Type B pancreatic cell (in vitro differentiated cells): ENCODE measurements at regions not wholly inside any gene's neighbourhood (a gene's known extent, or its start where the extent isn't known, plus 50 kb on each side); places are given as distances from the start of the nearest gene placed in this dataset.

Source experiments
- DNase-seq: peaks from one replicate; pipeline ENCODE4 v3.0.0; 2021; ENCODE audit warnings: mixed read lengths; ENCODE audit not compliant: unreplicated experiment; ENCODE audit errors: extremely low spot score
- H3K27ac Mint-ChIP-seq: 2 replicates; pipeline ENCODE4 v1.8.0; 2021; ENCODE audit warnings: mild to moderate bottlenecking, mixed read lengths
- H3K27me3 Mint-ChIP-seq: 2 replicates; pipeline ENCODE4 v1.8.0; 2021; ENCODE audit warnings: mixed read lengths
- H3K36me3 Mint-ChIP-seq: 2 replicates; pipeline ENCODE4 v1.8.0; 2021; ENCODE audit warnings: mixed read lengths
- H3K4me1 Mint-ChIP-seq: one replicate; pipeline ENCODE4 v1.8.0; 2021; ENCODE audit warnings: mixed read lengths; ENCODE audit not compliant: unreplicated experiment
- H3K4me3 Mint-ChIP-seq: 2 replicates; pipeline ENCODE4 v1.8.0; 2021; ENCODE audit warnings: mild to moderate bottlenecking, mixed read lengths
- H3K9me3 Mint-ChIP-seq: 2 replicates; pipeline ENCODE4 v1.8.0; 2021; ENCODE audit warnings: mixed read lengths
- CTCF ChIP-seq: fragments of 200-600 bp; sonication (generic); conservative IDR thresholded peaks from 2 replicates; pipeline ENCODE4 v1.5.0; 2021; ENCODE audit warnings: antibody characterized with exemption, mild to moderate bottlenecking

- no peak overlapping the region for H3K4me3 Mint-ChIP-seq
- no peaks in the 10 kb centered on the region for H3K36me3 Mint-ChIP-seq
- H3K27me3 Mint-ChIP-seq, result peaks cover 23% of the 10 kb centered on the region
- H3K27ac Mint-ChIP-seq, result no peak overlapping the region
- no peaks in the 10 kb centered on the region for H3K4me1 Mint-ChIP-seq
- no peak for DNase-seq
- H3K9me3 Mint-ChIP-seq, result peaks cover 5% of the 10 kb centered on the region
- no peak for TF ChIP-seq CTCF
Measured at GRCh38 chr2:118403658-118404451, 315.6 kb downstream of the INSIG2 start.

GRCh38 chr2:118388771-118389170 is 300.5 kb downstream of the INSIG2 start:
- Mint-ChIP-seq H3K27ac (no peak overlapping the region), H3K9me3 (no peaks in the 10 kb centered on the region), H3K36me3 (no peaks in the 10 kb centered on the region), H3K27me3 (peaks cover 20% of the 10 kb centered on the region), H3K4me1 (no peaks in the 10 kb centered on the region), H3K4me3 (no peak overlapping the region)
- DNase-seq, result no peak
- TF ChIP-seq CTCF, result no peak

GRCh38 chr2:118387509-118387908 is 299.2 kb downstream of the INSIG2 start:
- Mint-ChIP-seq H3K4me1 (no peaks in the 10 kb centered on the region), H3K4me3 (no peak overlapping the region), H3K27me3 (peaks cover 19% of the 10 kb centered on the region), H3K9me3 (peaks cover 3% of the 10 kb centered on the region), H3K36me3 (no peaks in the 10 kb centered on the region), H3K27ac (no peak overlapping the region)
- no peak for TF ChIP-seq CTCF
- DNase-seq, result no peak

DNA sequence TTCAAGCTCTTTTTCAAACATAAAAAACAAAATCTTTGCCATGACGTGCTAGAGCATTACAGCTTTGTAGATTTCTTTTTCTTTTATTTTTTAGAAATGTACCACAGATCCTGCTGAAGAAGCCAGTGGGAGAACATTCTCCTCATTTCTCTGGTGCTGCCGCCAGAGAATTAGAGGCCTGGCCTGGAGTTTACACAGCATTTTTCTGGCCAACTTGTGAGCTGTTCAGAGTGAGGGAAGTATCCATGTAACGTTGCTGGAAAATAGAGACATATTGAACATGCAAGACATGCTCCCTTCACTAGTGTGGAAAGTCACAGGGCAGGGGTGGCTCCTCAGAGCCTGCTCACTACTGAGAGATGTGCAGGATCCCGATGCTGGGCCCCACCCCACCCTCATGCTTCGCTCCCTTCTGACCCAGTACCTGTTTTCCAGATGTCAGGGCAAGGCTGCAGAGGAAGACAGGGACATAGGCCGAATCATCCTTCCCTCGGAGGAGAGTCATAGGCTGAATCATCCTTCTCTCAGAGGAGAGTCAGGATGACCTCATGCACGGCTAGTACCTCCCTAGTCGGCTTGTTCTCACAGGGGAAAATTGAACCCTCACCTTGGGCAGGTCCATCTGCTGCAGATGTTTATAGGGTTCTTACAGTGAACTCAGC is 298.5 kb downstream of the INSIG2 start:
- no peaks in the 10 kb centered on the region for H3K36me3 Mint-ChIP-seq
- peaks cover 19% of the 10 kb centered on the region for H3K27me3 Mint-ChIP-seq
- H3K9me3 Mint-ChIP-seq, result peaks cover 3% of the 10 kb centered on the region
- no peak overlapping the region for H3K4me3 Mint-ChIP-seq
- DNase-seq, result no peak
- no peak for TF ChIP-seq CTCF
- H3K4me1 Mint-ChIP-seq, result no peaks in the 10 kb centered on the region
- no peak overlapping the region for H3K27ac Mint-ChIP-seq

DNA sequence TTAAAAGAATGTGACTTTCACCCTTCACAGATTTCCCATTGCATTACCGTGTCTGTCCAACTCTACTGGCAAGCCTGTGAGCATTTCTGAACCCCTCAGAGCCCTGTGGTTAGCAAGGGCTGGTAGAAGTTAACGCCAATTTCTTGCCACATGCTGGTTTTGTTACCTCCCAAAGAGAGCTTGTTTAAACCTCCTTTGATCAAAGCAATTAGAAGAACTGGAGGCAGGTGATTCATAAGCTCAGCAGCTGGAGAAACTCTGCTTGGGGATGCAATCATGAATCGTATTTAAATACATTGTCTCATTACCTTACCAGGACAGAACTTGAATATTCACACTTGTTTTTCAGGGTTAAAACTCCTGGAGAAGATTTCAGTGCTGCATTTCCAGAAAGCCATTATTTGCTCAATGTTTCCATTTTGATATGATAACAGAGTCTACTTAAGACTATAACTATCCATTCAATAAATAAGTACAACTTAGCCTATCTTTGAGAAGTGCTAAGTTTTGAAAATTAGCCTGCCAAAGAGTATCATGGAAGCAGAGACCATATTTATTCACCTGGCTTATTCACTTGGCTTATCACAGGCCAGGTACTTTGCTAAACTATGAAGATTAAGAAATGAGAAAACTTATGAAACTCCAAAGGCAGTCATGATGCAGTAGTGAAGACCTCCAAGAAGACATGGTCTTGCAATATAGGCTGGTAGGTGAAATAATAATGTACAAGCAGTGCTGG is 292.8 kb downstream of the INSIG2 start:
- no peak for DNase-seq
- Mint-ChIP-seq H3K4me1 (no peaks in the 10 kb centered on the region), H3K4me3 (no peak overlapping the region), H3K9me3 (peaks cover 3% of the 10 kb centered on the region), H3K27ac (no peak overlapping the region), H3K36me3 (no peaks in the 10 kb centered on the region), H3K27me3 (peaks cover 36% of the 10 kb centered on the region)
- TF ChIP-seq CTCF, result no peak
